H1 (cell line): ENCODE measurements at regions not wholly inside any gene's neighbourhood (a gene's known extent, or its start where the extent isn't known, plus 50 kb on each side); places are given as distances from the start of the nearest gene placed in this dataset.

Experiments
- CTCF ChIA-PET: fragments of 300-600 bp; sonication (Branson Sonifier 250); formaldehyde crosslinking; loops from one replicate; lab custom pipeline; 2021; ENCODE audit not compliant: partially characterized antibody; lab: Charles Lee
- POLR2A ChIA-PET: fragments of 300-600 bp; sonication (Branson Sonifier 250); formaldehyde crosslinking; loops from one replicate; lab custom pipeline; 2021; ENCODE audit warnings: inconsistent platforms; ENCODE audit not compliant: partially characterized antibody; lab: Charles Lee
- DNase-seq, 2 experiments: peaks; one replicate each; pipeline versions ENCODE4 v3.0.0 to v3.0.0-alpha.2; 2010 to 2022; ENCODE audit warnings: low spot score in 2 of 2, low read depth in 1 of 2, mixed read lengths in 1 of 2
- FAIRE-seq: peaks from 2 replicates; lab custom pipeline; 2011; peaks lifted over from hg19 to GRCh38; lab: Jason Lieb, UNC
- H2AFZ ChIP-seq: 2 replicates; pipeline ENCODE4 v1.8.1; 2012; ENCODE audit warnings: low read length, inconsistent platforms
- H2AK5ac ChIP-seq: 2 replicates; pipeline ENCODE4 v1.6.1; 2013; ENCODE audit warnings: low read depth, low read length
- H2BK120ac ChIP-seq: replicated peaks from 2 replicates; pipeline ENCODE3; 2013; ENCODE audit warnings: low read depth, low read length, inconsistent platforms
- H2BK12ac ChIP-seq: 2 replicates; pipeline ENCODE4 v1.6.1; 2013; ENCODE audit warnings: low read depth, low read length
- H2BK15ac ChIP-seq: 2 replicates; pipeline ENCODE4 v1.6.1; 2013; ENCODE audit warnings: low read length
- H2BK20ac ChIP-seq: 2 replicates; pipeline ENCODE4 v1.6.1; 2013; ENCODE audit warnings: low read length
- H2BK5ac ChIP-seq: 2 replicates; pipeline ENCODE4 v1.6.1; 2013; ENCODE audit warnings: low read depth, low read length
- H3K14ac ChIP-seq: 2 replicates; pipeline ENCODE4 v1.6.1; 2013; ENCODE audit warnings: inconsistent platforms; ENCODE audit not compliant: insufficient read length
- H3K18ac ChIP-seq: 2 replicates; pipeline ENCODE4 v1.6.1; 2013; ENCODE audit warnings: low read length; ENCODE audit errors: extremely low read depth
- H3K23ac ChIP-seq: 2 replicates; pipeline ENCODE4 v1.6.1; 2013; ENCODE audit warnings: inconsistent platforms; ENCODE audit not compliant: insufficient read length
- H3K23me2 ChIP-seq: 2 replicates; pipeline ENCODE4 v1.6.1; 2013; ENCODE audit warnings: low read depth, low read length
- H3K27ac ChIP-seq: 2 replicates; pipeline ENCODE4 v1.6.1; 2011; ENCODE audit warnings: low read depth, low read length, inconsistent platforms
- H3K27me3 ChIP-seq, 4 experiments: replicated peaks in 1 of 4; 1 replicate in 1 of 4; 2 replicates in 3 of 4; pipeline versions ENCODE4 v1.6.1 to v1.8.1; 2011 to 2013; ENCODE audit warnings: low read length in 3 of 4, mild to moderate bottlenecking in 3 of 4, inconsistent platforms in 2 of 4, mixed read lengths in 2 of 4, moderate library complexity in 1 of 4; ENCODE audit not compliant: control insufficient read depth in 3 of 4, insufficient read depth in 3 of 4; ENCODE audit errors: extremely low read depth in 1 of 4
- H3K36me3 ChIP-seq, 4 experiments: 2 replicates each; pipeline versions ENCODE4 v1.6.1 to v1.8.1; 2011 to 2013; ENCODE audit warnings: mild to moderate bottlenecking in 4 of 4, low read length in 3 of 4, moderate library complexity in 2 of 4, control low read depth in 1 of 4, inconsistent platforms in 1 of 4; ENCODE audit not compliant: insufficient read depth in 4 of 4, control insufficient read depth in 2 of 4
- H3K4ac ChIP-seq: replicated peaks from 2 replicates; pipeline ENCODE3; 2013; ENCODE audit warnings: low read length, low read depth, mixed read lengths, inconsistent platforms; ENCODE audit not compliant: insufficient read length
- H3K4me1 ChIP-seq, 4 experiments: replicated peaks in 1 of 4; 1 replicate in 1 of 4; 2 replicates in 3 of 4; pipeline versions ENCODE4 v1.6.1 to v1.8.1; 2011 to 2013; ENCODE audit warnings: low read length in 3 of 4, inconsistent platforms in 2 of 4, mixed read lengths in 1 of 4; ENCODE audit not compliant: insufficient read depth in 4 of 4, control insufficient read depth in 3 of 4
- H3K4me2 ChIP-seq, 2 experiments: 2 replicates each; pipeline versions ENCODE4 v1.6.1 to v1.8.1; 2011 to 2013; ENCODE audit warnings: low read depth in 2 of 2, low read length in 2 of 2, control low read depth in 1 of 2, inconsistent platforms in 1 of 2, mild to moderate bottlenecking in 1 of 2; ENCODE audit not compliant: insufficient read depth in 1 of 2
- H3K4me3 ChIP-seq, 4 experiments: fragments of 200-600, 300-600 bp in 1 of 4; sonication (generic), shearing (Covaris generic), sonication (Bioruptor Twin) in 1 of 4; 2 replicates each; pipeline versions ENCODE4 v1.5.1 to v1.8.1; 2011 to 2016; ENCODE audit warnings: low read length in 4 of 4, low read depth in 3 of 4, control low read depth in 2 of 4, inconsistent platforms in 2 of 4, mild to moderate bottlenecking in 2 of 4, mixed read lengths in 1 of 4, moderate library complexity in 1 of 4; ENCODE audit not compliant: insufficient read depth in 2 of 4; ENCODE audit errors: extremely low read depth in 1 of 4
- H3K56ac ChIP-seq: replicated peaks from 2 replicates; pipeline ENCODE3; 2013; ENCODE audit warnings: low read depth, mild to moderate bottlenecking, mixed read lengths, low read length, inconsistent platforms; ENCODE audit not compliant: insufficient read length
- H3K79me1 ChIP-seq: 2 replicates; pipeline ENCODE4 v1.6.1; 2013; ENCODE audit warnings: low read depth, low read length, control low read depth
- H3K79me2 ChIP-seq, 2 experiments: 2 replicates each; pipeline versions ENCODE4 v1.6.1 to v1.8.1; 2012 to 2013; ENCODE audit warnings: low read length in 2 of 2, mild to moderate bottlenecking in 2 of 2, inconsistent platforms in 1 of 2; ENCODE audit not compliant: insufficient read depth in 2 of 2, control insufficient read depth in 1 of 2
- H3K9ac ChIP-seq, 4 experiments: replicated peaks in 1 of 4; 1 replicate in 1 of 4; 2 replicates in 3 of 4; pipeline versions ENCODE4 v1.6.1 to v1.8.1; 2011 to 2013; ENCODE audit warnings: low read depth in 3 of 4, low read length in 3 of 4, control low read depth in 2 of 4, mild to moderate bottlenecking in 2 of 4, moderate library complexity in 2 of 4, inconsistent platforms in 1 of 4; ENCODE audit errors: extremely low read depth in 1 of 4
- H3K9me3 ChIP-seq, 2 experiments: 2 replicates each; pipeline versions ENCODE4 v1.6.1 to v1.8.1; 2012 to 2013; ENCODE audit warnings: mild to moderate bottlenecking in 2 of 2, moderate library complexity in 2 of 2, control low read depth in 1 of 2, inconsistent platforms in 1 of 2, low read depth in 1 of 2, low read length in 1 of 2, mixed read lengths in 1 of 2; ENCODE audit not compliant: insufficient read depth in 2 of 2
- H4K20me1 ChIP-seq, 2 experiments: replicated peaks in 1 of 2; 2 replicates each; pipeline versions ENCODE3 to v1.8.1; 2011 to 2013; ENCODE audit warnings: inconsistent platforms in 2 of 2, low read length in 2 of 2, mild to moderate bottlenecking in 1 of 2; ENCODE audit not compliant: insufficient read depth in 2 of 2, control insufficient read depth in 1 of 2
- H4K5ac ChIP-seq: 2 replicates; pipeline ENCODE4 v1.6.1; 2013; ENCODE audit warnings: low read length, low read depth, mixed read lengths, inconsistent platforms; ENCODE audit not compliant: insufficient read length
- H4K8ac ChIP-seq: 2 replicates; pipeline ENCODE4 v1.8.0; 2013; ENCODE audit warnings: mild to moderate bottlenecking, moderate library complexity, low read length, inconsistent platforms; ENCODE audit not compliant: insufficient read depth; ENCODE audit errors: extremely low read depth
- H4K91ac ChIP-seq: replicated peaks from 2 replicates; pipeline ENCODE3; 2013; ENCODE audit warnings: low read length, mixed read lengths, inconsistent platforms; ENCODE audit not compliant: insufficient read length
- JUND ChIP-seq: IDR thresholded peaks from 2 replicates; pipeline ENCODE4 v1.6.1; 2011; ENCODE audit warnings: mild to moderate bottlenecking, improper control_type of control experiment, low read length
- NRF1 ChIP-seq: IDR thresholded peaks from 2 replicates; pipeline ENCODE4 v1.6.1; 2011; ENCODE audit warnings: mild to moderate bottlenecking, low read depth, low read length, improper control_type of control experiment
- RFX5 ChIP-seq: IDR thresholded peaks from 2 replicates; pipeline ENCODE4 v1.6.1; 2011; ENCODE audit warnings: low read depth, low read length, improper control_type of control experiment, borderline replicate concordance
- SIN3A ChIP-seq, 2 experiments: IDR thresholded peaks in 1 of 2; conservative IDR thresholded peaks in 1 of 2; 2 replicates each; pipeline ENCODE4 v1.6.1; 2011 to 2012; ENCODE audit warnings: low read length in 2 of 2, improper control_type of control experiment in 1 of 2, low read depth in 1 of 2, mild to moderate bottlenecking in 1 of 2
- WGBS, 2 experiments: shearing (Covaris generic) in 1 of 2; methylation state at CpG; one replicate each; pipeline versions ENCODE4 v1.1.6 to v1.1.7; 2013 to 2015; ENCODE audit warnings: low lambda C conversion rate in 2 of 2, mixed read lengths in 2 of 2, inconsistent platforms in 1 of 2, low coverage in 1 of 2, missing lambda C conversion rate in 1 of 2; ENCODE audit not compliant: insufficient replicate concordance in 2 of 2, insufficient coverage in 1 of 2, insufficient read length in 1 of 2; ENCODE audit errors: extremely low coverage in 1 of 2, missing lambda C conversion rate in 1 of 2; 5-methylcytosine and 5-hydroxymethylcytosine counted together
- TF ChIP-seq, protein P1 (sequence below): IDR thresholded peaks from 2 replicates; pipeline ENCODE4 v1.6.1; 2012; ENCODE audit warnings: inconsistent platforms

DNA sequence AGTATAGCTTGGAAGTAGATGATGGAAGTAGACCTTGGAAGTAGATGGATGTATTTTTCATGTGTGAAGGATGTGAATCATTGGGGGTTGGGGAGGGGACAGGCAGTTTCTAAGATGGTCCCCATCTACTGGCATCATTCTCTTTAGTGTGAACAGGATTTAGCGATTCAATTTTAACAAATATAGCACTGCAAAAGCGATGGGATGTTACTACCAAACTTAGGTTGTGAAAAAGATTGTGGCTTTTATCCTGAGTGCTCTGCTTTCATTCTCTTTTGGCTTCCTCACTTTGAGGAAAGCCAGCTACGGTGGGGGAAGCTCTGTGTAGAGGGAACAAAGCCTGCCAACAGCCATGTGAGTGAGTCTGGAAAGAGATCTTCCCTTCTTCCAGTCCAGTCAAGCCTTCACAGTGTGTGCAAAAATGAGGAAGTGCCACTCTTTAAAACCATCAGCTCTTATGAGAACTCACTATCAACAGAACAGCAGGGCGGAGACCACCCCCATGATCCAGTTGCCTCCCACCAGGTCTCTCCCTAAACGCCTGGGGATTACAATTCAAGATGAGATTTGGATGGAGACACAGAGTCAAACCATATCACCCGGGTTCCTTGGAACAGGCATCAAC, 441.4 kb downstream of the SH3GL2 start:
- Histone ChIP-seq H3K4me3 (no peak overlapping the region), H3K18ac (no peak overlapping the region), H4K8ac (no peak overlapping the region), H2AFZ (no peak overlapping the region), H2BK5ac (no peak overlapping the region), H3K14ac (no peak overlapping the region), H2BK15ac (no peak overlapping the region), H2BK120ac (no peak overlapping the region), H3K79me1 (no peaks in the 10 kb centered on the region), H3K23me2 (no peaks in the 10 kb centered on the region; the same call in 1 of the 2 replicates), H3K4ac (no peak overlapping the region), H3K56ac (no peak overlapping the region)
- no peak for FAIRE-seq
- no peak for TF ChIP-seq SIN3A (conservative IDR thresholded peaks at IDR 0.05 in 1 of 2, IDR thresholded peaks at IDR 0.05 in 1 of 2; ENCODE audit: low read depth in 1 of 2, low read length in 2 of 2)
- TF ChIP-seq RFX5: no peak
- TF ChIP-seq, protein P1, sequence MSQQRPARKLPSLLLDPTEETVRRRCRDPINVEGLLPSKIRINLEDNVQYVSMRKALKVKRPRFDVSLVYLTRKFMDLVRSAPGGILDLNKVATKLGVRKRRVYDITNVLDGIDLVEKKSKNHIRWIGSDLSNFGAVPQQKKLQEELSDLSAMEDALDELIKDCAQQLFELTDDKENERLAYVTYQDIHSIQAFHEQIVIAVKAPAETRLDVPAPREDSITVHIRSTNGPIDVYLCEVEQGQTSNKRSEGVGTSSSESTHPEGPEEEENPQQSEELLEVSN: no peak
- no peak for TF ChIP-seq JUND
- no peak for TF ChIP-seq NRF1
- TF ChIP-seq, all 59 proteins: peak for 0
- Histone ChIP-seq H4K91ac (no peak overlapping the region), H3K9me3 (peaks cover 0 to 6% of the 10 kb centered on the region in 2 experiments; a peak in 2 of 4 replicates), H2BK12ac (no peak overlapping the region), H2BK20ac (no peak overlapping the region), H3K27me3 (no peaks in the 10 kb centered on the region), H4K20me1 (no peaks in the 10 kb centered on the region), H3K9ac (no peak overlapping the region), H3K4me2 (no peak overlapping the region), H3K36me3 (no peaks in the 10 kb centered on the region), H2AK5ac (no peak overlapping the region), H3K79me2 (no peaks in the 10 kb centered on the region), H3K23ac (no peak overlapping the region), H3K4me1 (no peaks in the 10 kb centered on the region), H3K27ac (no peak overlapping the region), H4K5ac (no peak overlapping the region)
- ChIA-PET POLR2A (no interaction called here), CTCF (no interaction called here)
- 95% methylated on average over 6 of the region's 6 CpGs; no CpG with 5 or more reads in 1 of the 2 experiments for WGBS, 2 experiments
- DNase-seq: no peak
